Nucleus accumbens (tissue), 56 donors: ENCODE measurements at regions not wholly inside any gene's neighbourhood (a gene's known extent, or its start where the extent isn't known, plus 50 kb on each side); places are given as distances from the start of the nearest gene placed in this dataset.
"Not testable (repeated sequence)": the region's sequence is repeated elsewhere in the genome, so short reads cannot be mapped to it uniquely, and the experiment has no call there.

Source experiments
- DNase-seq, 56 donors: peaks; one replicate each; lab custom pipeline; 2025; lab: John Stamatoyannopoulos, UW

GRCh38 chr2:239836021-239836765 lies 188.9 kb downstream of the NDUFA10 start:
- DNase-seq = no peak

GRCh38 chr2:239835056-239835455 lies 190.1 kb downstream of the NDUFA10 start:
- DNase-seq = no peak

GRCh38 chr2:239834143-239834542 lies 191.0 kb downstream of the NDUFA10 start:
- DNase-seq = no peak

- no peak for DNase-seq
These were observed 191.7 kb downstream of the NDUFA10 start for GRCh38 chr2:239833269-239834109.

GRCh38 chr2:239832490-239833268 lies 192.5 kb downstream of the NDUFA10 start:
- DNase-seq = no peak

DNA sequence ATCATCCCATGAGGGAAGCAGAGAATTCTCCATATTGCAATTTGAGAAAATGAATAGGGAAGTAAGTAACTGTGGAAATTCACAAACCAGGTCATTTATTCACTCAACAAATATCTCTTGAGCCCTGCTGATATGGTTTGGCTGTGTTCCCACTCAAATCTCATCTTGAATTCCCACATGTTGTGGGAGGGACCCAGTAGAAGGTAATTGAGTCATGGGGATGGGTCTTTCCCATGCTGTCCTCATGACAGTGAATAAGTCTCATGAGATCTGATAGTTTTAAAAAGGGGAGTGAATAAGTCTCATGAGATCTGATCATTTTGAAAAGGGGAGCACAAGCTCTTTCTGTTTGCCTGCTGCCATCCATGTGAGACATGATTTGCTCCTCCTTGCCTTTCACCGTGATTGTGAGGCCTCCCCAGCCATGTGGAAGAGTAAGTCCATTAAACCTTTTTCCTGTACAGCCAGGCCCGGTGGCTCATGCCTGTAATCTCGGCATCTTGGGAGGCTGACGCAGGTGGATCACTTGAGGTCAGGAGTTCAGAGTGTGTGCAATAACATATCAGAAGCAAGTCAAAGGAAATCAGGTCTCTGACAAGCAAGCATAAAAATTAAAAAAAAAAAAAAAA lies 193.2 kb downstream of the NDUFA10 start:
- DNase-seq = no peak

DNA sequence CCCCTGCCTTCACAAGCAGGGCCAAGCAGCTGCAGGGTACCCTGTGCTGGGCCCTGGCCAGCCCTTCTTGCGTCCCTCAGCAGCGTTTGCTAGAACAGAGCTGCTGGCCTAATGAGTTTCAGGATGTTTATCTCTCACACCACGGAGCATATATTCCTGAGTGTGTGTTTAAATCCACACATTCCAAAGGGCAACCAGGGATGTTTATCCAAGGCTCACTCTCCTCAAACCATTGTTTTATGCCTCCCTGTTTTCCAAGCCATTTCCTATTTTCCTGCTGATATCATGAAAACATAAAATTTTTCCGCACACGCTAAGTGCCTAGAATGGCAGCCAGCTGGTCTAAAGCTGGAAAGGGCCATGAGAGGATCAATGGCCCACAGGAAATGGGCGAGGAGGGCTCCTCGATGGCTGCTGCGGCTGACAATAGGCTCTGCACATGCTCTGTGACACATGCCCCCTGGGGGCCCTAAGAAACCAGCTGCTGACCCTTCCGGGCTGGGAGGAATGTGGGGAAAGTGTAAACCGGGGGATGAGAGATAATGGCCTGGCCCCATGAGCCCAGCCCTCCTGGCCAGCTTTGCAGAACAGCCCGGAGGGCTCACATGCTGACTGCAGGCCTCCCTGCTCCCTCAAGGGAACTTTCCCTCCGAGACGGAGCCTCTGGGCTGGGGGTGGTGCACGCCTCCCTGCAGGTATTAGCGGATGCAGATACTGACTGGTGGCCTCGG lies 194.0 kb downstream of the NDUFA10 start:
- no peak for DNase-seq

GRCh38 chr2:239830121-239831000 lies 194.8 kb downstream of the NDUFA10 start:
- no peak for DNase-seq

DNA sequence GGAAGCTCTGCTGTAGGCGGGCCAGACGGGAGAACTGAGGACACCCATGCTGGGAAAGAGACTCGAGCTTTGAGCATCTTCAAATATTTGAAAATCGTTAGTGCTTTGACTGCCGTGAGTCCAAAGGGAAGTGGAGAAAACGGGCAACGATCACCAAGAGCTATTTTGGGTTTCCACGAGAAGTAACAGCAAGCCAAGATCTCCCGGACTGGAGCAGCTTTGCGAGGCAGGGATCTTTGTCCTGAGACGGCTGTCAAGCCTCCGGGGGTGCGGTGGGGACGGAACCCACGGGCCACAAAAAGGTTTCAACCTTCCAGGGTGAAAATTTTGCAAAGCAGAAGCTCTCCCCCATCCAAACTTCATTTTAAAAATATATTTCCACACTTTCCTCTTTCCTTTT lies 195.8 kb downstream of the NDUFA10 start:
- no peak for DNase-seq

DNA sequence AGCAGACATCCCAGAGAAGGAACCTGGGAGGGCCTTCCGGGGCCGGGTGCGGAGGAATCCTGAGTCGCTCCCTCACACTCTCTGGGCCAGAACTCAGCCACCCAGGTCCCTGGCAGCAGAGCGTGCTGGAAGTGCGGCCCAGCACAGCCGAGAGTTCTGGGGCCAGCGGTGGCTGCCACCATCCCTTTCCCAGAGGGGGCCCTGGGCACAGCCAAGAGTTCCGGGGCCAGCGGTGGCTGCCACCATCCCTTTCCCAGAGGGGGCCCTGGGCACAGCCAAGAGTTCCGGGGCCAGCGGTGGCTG lies 196.2 kb downstream of the NDUFA10 start:
- not testable (repeated sequence) for DNase-seq

DNA sequence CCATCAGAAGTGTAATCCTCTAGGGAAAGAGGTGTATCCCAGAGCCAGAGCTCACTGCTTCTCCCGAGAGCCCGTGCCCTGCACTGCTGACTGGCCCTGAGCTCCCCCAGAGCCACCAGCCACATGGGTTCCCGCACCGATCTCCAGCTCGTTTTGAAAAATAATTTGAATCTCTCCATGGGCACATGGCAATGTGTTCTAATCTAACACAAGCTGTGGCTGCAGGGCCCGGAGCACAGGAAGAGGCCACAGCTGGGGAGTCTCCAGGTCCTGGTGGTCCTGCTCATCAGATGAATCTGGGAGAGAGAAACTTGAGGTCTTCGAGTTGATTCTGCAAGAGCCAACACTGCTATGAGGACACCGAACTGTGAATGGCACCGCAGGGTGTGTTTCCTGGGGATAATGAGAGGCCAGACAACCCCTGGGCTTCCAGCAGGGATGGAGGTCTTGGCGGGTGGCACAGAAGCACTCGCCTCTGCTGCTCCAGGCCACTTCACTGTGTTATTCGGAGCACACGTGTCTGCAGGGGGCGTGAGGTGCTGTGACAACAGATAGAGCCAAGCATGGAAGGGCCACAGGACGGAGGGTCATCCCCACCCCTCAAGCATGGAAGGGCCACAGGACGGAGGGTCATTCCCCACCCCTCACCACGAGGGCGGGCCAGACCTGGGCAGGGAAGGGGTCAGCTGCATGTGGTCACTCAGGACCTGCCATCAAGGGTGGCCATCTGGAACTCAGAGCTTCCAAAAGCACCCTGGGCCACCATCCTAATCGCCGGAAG lies 196.8 kb downstream of the NDUFA10 start:
- no peak for DNase-seq

DNA sequence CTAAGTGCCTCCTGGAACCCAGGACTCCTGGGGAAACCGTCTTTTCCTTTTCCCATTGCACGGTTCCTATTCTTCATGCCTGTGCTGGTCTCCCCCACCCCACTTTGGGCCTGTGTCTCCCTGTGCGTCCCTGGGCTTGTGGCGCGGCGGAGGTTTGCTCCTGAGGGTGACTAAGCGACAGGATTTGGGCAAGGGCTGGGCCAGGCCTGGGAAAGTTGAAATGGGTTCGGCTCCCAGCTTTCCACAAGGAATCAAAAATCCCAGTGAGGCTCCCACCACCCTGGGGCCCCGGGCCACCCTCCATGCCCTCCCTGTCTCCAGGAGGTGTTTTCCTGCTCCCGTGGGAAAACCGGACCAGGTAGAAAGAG lies 197.6 kb downstream of the NDUFA10 start:
- no peak for DNase-seq

DNA sequence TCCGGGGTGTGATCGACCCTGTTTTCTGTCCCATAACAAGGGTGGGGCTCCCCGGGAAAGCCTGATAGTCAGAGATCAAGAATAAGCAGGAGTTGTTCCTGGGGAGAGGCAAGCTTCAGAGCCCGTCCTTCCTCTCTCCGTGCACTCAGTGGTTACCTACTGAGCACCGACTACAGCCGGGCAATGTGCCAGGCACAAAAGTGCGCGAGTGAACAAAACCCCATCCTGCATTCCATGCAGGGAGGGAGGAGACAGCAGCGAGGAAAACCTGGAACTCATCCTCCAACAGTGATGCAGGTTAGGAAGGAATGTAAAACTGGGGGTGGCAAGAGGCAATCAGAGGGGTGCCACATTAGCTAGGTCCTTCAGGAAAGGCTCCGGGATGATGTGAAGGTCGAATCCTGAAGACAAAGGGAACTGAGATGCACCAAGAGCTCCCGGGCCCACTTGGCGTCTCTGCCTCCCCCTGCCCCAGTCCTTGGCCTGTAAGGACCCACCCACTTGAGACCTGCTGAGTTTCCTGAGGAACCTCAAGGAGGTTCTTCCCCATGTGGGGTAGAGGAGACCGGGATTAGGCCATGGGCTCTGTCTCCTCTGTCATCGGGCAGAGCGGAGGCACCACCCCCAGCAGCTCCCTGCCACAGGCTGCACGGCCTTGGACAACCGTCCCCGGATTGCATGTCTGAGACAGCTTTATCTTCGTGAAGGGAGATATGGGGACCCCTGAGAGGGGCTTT lies 198.2 kb downstream of the NDUFA10 start:
- no peak for DNase-seq

DNA sequence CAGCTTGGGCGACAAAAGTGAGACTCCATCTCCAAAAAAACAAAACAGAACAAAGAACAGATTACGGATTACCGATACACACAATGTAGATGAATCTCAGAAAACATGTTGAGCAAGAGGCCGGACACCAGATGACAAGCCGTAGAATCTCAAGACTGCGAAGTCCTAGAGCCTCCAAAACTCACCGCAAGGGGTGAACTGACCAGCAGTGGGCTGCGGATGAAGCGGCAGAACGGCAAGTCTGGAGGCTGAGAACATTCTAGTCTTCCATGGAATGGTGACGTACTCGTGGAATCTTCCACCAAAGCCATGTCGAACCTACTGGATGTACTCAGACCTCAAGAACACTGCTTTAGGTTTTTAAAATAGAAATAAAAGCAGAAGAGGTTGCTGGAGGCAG lies 198.8 kb downstream of the NDUFA10 start:
- no peak for DNase-seq

GRCh38 chr2:239825705-239825979 lies 199.5 kb downstream of the NDUFA10 start:
- DNase-seq = no peak

DNA sequence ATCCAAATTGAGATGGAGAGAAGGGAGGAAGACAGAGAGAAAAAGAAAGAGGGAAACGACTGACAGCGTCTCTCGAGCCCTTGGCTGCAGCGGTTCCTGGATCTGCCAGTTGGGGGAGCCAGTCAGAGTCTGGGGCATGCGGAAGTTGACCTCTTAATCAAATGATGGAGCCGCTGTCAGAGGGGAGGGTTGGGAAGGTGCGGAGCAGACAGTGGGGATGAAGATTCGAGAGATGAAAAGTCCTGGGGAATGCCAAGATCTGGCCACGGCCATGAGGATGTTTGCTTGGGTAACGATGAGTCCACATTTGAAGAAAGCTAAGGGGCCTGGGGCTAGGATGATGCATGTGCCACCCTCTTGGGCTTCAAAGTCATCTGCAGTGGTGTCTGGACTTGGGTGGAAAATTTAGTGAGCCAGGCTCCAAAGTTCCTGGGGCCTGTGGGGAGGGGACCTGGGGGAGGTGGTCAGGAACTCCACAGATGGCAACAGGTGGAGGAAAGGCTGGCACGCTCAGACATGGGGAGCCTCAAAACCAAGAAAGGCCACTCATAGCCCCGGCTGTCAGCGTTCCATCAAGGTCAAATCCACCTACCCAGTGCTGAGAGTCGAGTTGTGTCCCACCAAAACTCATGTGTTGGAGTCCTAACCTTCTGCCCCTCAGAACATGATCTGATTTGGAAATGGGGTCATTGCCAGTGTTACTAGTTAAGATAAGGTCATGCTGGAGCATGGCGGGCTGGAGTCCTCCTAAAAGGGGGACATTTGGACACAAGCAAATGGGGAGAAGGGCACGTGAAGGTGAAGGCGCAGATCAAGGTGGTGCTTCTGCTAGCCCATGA lies 200.1 kb downstream of the NDUFA10 start:
- no peak for DNase-seq

DNA sequence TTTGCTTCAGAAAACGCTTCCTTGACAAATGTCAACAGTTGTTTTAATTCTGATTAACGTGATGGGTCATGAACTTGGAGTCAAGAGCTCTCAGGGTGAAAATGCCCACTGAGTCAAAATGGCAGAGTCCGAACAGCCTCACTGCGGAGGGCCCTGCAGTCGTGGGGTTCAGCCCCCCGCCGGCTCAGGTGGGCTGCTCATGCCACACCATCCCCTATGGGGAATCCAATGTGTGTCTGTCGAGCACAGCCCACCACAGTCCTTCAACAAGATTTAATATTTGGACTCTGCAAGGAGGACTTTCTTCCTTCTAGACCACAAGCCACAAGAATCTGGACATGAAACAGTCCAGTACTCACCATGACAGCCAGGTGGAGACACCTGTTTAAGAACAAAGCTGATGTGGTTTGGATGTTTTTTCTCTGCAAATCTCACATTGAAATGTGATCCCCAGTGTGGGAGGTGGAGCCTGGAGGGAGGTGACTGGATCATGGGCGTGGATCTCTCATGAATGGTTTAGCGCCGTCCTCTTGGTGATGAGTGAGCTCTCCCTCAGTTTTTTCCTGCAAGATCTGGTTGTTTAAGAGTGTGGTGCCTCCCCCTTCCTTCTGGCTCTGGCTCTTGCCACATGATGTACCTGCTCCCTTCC lies 201.0 kb downstream of the NDUFA10 start:
- no peak for DNase-seq
